ENCODE measurements at regions not wholly inside any gene's neighbourhood (a gene's known extent, or its start where the extent isn't known, plus 50 kb on each side); places are given as distances from the start of the nearest gene placed in this dataset.

DNA sequence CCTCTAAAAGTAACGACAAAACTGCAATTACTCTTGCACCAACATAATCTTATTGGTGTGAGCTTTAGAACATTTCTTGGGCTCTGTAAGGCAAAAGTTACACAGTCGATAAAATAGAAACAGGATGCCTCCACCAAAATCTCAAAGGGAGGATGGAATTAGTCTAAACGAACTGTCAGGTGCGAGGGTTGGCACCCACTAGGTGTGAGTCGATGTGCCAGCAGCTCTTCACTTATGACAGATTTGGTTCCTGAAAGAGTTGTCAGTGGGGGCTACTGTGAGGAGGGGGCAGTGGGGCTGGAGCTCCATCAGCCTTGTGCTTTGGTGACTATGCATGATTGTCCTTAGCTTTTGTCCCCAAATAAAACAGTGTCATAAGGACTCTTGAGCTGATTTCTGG is 422.9 kb downstream of the TMEM114 start:
- intact Hi-C loops (cut with micrococcal nuclease), result no loop called here
- H3K36me3 ChIP-seq, result no peaks in the 10 kb centered on the region
- H3K27me3 ChIP-seq (ENCODE audit: low read depth), result peaks cover 39% of the 10 kb centered on the region
- TF ChIP-seq, protein P1, sequence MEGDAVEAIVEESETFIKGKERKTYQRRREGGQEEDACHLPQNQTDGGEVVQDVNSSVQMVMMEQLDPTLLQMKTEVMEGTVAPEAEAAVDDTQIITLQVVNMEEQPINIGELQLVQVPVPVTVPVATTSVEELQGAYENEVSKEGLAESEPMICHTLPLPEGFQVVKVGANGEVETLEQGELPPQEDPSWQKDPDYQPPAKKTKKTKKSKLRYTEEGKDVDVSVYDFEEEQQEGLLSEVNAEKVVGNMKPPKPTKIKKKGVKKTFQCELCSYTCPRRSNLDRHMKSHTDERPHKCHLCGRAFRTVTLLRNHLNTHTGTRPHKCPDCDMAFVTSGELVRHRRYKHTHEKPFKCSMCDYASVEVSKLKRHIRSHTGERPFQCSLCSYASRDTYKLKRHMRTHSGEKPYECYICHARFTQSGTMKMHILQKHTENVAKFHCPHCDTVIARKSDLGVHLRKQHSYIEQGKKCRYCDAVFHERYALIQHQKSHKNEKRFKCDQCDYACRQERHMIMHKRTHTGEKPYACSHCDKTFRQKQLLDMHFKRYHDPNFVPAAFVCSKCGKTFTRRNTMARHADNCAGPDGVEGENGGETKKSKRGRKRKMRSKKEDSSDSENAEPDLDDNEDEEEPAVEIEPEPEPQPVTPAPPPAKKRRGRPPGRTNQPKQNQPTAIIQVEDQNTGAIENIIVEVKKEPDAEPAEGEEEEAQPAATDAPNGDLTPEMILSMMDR (IDR thresholded peaks at IDR 0.05; ENCODE audit: borderline replicate concordance), result no peak
- H3K4me3 ChIP-seq, result no peak overlapping the region
- DNase-seq, result no peak
- no peaks in the 10 kb centered on the region for H3K9me3 ChIP-seq (replicated peaks)
- no peak overlapping the region for H3K27ac ChIP-seq (replicated peaks)
- H3K4me1 ChIP-seq, result no peaks in the 10 kb centered on the region

DNA sequence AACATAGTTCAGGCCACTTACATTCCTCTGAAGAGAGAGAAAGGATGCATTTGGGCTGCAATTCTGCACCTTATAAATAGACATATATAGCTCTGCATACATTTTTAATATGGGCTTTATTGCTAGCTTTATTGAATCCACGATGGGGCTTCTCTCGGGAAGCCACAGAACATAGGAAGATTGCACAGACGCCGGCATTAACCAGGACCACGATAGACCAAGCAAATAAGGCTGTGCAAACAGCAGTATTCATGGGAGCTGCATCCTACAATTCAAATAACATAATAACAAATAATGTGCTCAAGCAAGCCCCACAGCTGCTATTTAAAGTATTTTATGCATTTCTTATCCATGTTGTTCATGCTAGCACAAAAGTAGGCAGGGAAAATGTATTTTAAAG is 432.3 kb downstream of the TMEM114 start:
- no peak for DNase-seq
- Histone ChIP-seq H3K4me3 (no peak overlapping the region), H3K36me3 (no peaks in the 10 kb centered on the region), H3K27ac (replicated peaks) (no peak overlapping the region), H3K4me1 (no peaks in the 10 kb centered on the region), H3K9me3 (replicated peaks) (peaks cover 19% of the 10 kb centered on the region), H3K27me3 (ENCODE audit: low read depth) (no peaks in the 10 kb centered on the region)
- TF ChIP-seq, protein P1 (IDR thresholded peaks at IDR 0.05; ENCODE audit: borderline replicate concordance), result no peak
- intact Hi-C loops (cut with micrococcal nuclease), result no loop called here

DNA sequence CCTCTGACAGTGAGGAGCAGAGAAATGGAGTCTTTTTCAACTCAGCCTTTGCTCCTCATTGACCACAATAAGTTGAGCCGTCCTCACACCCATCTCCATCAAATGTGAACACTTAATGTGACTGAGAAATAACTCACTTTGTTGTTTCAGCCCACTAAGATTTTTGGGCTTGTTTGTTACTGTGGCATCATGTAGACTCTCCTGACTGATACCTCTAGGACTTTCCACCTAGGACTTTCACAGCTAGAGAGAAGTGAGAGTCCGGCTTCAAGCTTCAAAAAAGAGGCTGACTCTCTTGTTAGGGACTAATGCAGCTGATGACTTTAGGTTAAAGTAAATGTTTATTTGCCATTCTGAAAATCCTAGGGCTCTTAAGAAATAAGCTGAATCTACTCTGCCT is 435.0 kb downstream of the TMEM114 start:
- Histone ChIP-seq H3K36me3 (no peaks in the 10 kb centered on the region), H3K9me3 (replicated peaks) (peaks cover 24% of the 10 kb centered on the region), H3K4me3 (no peak overlapping the region), H3K4me1 (no peaks in the 10 kb centered on the region), H3K27me3 (ENCODE audit: low read depth) (no peaks in the 10 kb centered on the region), H3K27ac (replicated peaks) (no peak overlapping the region)
- DNase-seq, result no peak
- intact Hi-C loops (cut with micrococcal nuclease), result no loop called here
- TF ChIP-seq, protein P1 (IDR thresholded peaks at IDR 0.05; ENCODE audit: borderline replicate concordance), result no peak

DNA sequence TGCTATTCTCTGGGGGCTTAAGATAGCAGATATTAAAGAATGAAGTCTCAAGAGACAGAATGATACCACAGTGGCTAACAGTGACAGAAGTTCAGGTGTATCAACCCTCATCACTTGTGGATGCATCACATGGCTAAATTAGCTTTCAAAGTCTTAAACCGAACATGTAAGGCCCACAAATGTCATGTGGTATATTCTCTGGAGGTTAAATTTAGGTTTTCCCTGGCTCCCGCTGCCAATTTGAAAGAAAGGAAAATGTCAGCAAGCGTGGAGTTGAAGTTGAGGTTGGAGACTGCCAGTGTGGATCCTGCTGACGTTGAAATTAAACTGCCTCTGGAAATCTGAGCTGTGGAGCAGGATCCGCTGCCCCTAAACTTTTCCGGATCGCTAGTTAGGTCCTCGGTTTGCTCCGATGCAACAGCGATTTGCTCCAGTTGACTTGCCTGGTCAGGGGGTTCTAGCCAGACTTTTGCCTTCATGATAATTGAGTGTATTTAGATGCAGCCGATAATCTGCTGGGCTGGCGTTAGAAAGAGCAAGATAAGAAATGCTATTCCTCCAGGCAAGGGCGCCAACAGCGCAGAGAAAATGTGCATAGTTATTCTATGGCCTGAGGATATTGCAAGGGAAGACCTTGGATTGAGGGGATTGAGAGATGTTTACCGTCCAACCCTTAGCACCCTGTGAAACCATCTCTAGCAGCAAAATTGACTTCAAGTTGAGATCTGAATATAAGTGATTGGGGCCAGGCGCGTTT is 443.9 kb downstream of the TMEM114 start:
- no peak for DNase-seq
- TF ChIP-seq, protein P1 (IDR thresholded peaks at IDR 0.05; ENCODE audit: borderline replicate concordance), result no peak
- intact Hi-C loops (cut with micrococcal nuclease), result no loop called here
- Histone ChIP-seq H3K27me3 (ENCODE audit: low read depth) (peaks cover 5% of the 10 kb centered on the region), H3K9me3 (replicated peaks) (peaks cover 11% of the 10 kb centered on the region), H3K4me1 (no peaks in the 10 kb centered on the region), H3K4me3 (no peak overlapping the region), H3K36me3 (no peaks in the 10 kb centered on the region), H3K27ac (replicated peaks) (no peak overlapping the region)

DNA sequence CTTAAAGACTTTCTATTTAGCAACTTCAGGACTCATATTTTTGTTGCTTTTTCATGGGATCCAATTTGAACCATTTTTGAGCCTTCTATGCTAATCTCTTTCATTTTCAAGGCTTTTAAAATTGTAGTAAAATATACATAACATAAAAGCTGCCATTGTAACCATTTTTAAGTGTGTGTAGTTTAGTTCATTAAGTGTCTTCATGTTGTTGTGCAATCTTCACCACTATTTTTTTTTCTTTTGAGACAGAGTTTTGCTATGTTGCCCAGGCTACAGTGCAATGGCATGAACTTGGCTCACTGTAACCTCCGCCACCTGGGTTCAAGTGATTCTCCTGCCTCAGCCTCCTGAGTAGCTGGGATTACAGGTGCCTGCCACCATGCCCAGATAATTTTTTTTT is 451.6 kb downstream of the TMEM114 start:
- H3K36me3 ChIP-seq, result no peaks in the 10 kb centered on the region
- TF ChIP-seq, protein P1 (IDR thresholded peaks at IDR 0.05; ENCODE audit: borderline replicate concordance), result no peak
- no peak overlapping the region for H3K27ac ChIP-seq (replicated peaks)
- H3K4me3 ChIP-seq, result no peak overlapping the region
- intact Hi-C loops (cut with micrococcal nuclease), result no loop called here
- H3K4me1 ChIP-seq, result no peaks in the 10 kb centered on the region
- no peaks in the 10 kb centered on the region for H3K9me3 ChIP-seq (replicated peaks)
- H3K27me3 ChIP-seq (ENCODE audit: low read depth), result no peaks in the 10 kb centered on the region
- DNase-seq, result no peak
